OCI-LY3 (cell line): ENCODE measurements at regions not wholly inside any gene's neighbourhood (a gene's known extent, or its start where the extent isn't known, plus 50 kb on each side); places are given as distances from the start of the nearest gene placed in this dataset.

ENCODE experiments used
- CTCF ChIP-seq: fragments of 200-600, 300-600 bp; sonication (generic); IDR thresholded peaks from 2 replicates; pipeline ENCODE4 v1.5.1; 2014; ENCODE audit warnings: antibody characterized with exemption, low read length, low read depth
- EZH2phosphoT487 ChIP-seq: fragments of 200-600 bp; shearing (Covaris generic); IDR thresholded peaks from 2 replicates; pipeline ENCODE4 v1.6.1; 2018; ENCODE audit warnings: antibody characterized with exemption, mixed run types, low read depth

- no peak for TF ChIP-seq CTCF
- TF ChIP-seq EZH2phosphoT487: no peak
These were observed 571.6 kb downstream of the SH2D4B start for GRCh38 chr10:81109200-81109752.
